ENCODE measurements at regions not wholly inside any gene's neighbourhood (a gene's known extent, or its start where the extent isn't known, plus 50 kb on each side); places are given as distances from the start of the nearest gene placed in this dataset.

DNA sequence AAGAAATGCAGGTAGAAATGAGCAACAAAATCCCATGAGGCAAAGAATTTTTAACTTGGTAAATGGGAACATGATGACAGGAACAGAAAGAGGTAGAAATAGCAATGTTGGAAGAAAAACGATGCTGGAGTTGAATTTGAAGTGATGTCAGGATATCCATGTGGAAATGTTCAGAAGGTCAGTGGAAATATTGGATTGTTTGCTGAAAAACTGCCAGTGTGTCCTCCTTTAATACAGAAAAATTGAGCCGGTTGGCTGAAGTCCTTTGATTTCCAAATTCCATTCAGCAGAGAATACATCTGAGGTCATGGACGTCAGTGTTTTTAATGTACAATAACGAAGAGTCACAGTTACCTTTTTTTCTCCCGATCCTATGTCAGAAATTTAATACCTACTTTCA lies 110.0 kb upstream of the DMAC1 start:
- Histone ChIP-seq H3K27ac (ENCODE audit: low read length) (no peak overlapping the region), H3K36me3 (ENCODE audit: control insufficient read depth, insufficient read depth, low read length) (no peaks in the 10 kb centered on the region), H3K9me3 (ENCODE audit: control insufficient read depth, insufficient read depth, low read depth, low read length) (no peaks in the 10 kb centered on the region), H3K4me3 (ENCODE audit: low read depth in 2 of 2, low read length in 2 of 2) (no peak overlapping the region), H3K4me1 (ENCODE audit: control insufficient read depth, insufficient read depth, low read length) (no peaks in the 10 kb centered on the region), H3K27me3 (ENCODE audit: control insufficient read depth, insufficient read depth, low read length) (no peaks in the 10 kb centered on the region)
- TF ChIP-seq, protein P1, sequence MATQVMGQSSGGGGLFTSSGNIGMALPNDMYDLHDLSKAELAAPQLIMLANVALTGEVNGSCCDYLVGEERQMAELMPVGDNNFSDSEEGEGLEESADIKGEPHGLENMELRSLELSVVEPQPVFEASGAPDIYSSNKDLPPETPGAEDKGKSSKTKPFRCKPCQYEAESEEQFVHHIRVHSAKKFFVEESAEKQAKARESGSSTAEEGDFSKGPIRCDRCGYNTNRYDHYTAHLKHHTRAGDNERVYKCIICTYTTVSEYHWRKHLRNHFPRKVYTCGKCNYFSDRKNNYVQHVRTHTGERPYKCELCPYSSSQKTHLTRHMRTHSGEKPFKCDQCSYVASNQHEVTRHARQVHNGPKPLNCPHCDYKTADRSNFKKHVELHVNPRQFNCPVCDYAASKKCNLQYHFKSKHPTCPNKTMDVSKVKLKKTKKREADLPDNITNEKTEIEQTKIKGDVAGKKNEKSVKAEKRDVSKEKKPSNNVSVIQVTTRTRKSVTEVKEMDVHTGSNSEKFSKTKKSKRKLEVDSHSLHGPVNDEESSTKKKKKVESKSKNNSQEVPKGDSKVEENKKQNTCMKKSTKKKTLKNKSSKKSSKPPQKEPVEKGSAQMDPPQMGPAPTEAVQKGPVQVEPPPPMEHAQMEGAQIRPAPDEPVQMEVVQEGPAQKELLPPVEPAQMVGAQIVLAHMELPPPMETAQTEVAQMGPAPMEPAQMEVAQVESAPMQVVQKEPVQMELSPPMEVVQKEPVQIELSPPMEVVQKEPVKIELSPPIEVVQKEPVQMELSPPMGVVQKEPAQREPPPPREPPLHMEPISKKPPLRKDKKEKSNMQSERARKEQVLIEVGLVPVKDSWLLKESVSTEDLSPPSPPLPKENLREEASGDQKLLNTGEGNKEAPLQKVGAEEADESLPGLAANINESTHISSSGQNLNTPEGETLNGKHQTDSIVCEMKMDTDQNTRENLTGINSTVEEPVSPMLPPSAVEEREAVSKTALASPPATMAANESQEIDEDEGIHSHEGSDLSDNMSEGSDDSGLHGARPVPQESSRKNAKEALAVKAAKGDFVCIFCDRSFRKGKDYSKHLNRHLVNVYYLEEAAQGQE (IDR thresholded peaks at IDR 0.05; ENCODE audit: insufficient read depth in 1 of 2, low read depth in 2 of 2, low read length in 1 of 2), result no peak
- TF ChIP-seq TCF7L2 (IDR thresholded peaks at IDR 0.05; ENCODE audit: low read depth, low read length), result no peak
- TF ChIP-seq SIN3A (IDR thresholded peaks at IDR 0.05; ENCODE audit: borderline replicate concordance, insufficient read depth, low read depth, low read length), result no peak
- TF ChIP-seq POLR2AphosphoS5 (IDR thresholded peaks at IDR 0.05; ENCODE audit: low read depth, low read length), result no peak
- TF ChIP-seq, protein P2, sequence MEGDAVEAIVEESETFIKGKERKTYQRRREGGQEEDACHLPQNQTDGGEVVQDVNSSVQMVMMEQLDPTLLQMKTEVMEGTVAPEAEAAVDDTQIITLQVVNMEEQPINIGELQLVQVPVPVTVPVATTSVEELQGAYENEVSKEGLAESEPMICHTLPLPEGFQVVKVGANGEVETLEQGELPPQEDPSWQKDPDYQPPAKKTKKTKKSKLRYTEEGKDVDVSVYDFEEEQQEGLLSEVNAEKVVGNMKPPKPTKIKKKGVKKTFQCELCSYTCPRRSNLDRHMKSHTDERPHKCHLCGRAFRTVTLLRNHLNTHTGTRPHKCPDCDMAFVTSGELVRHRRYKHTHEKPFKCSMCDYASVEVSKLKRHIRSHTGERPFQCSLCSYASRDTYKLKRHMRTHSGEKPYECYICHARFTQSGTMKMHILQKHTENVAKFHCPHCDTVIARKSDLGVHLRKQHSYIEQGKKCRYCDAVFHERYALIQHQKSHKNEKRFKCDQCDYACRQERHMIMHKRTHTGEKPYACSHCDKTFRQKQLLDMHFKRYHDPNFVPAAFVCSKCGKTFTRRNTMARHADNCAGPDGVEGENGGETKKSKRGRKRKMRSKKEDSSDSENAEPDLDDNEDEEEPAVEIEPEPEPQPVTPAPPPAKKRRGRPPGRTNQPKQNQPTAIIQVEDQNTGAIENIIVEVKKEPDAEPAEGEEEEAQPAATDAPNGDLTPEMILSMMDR (IDR thresholded peaks at IDR 0.05), result no peak
- in situ Hi-C loops (cut with HindIII; ENCODE audit: low pct_unique_long_range_greater_than_20kb, low sequenced_read_pairs), result no loop called here
- no TSS peak for BruUV-seq (replicated peaks)
- ATAC-seq, result no peak
- intact Hi-C loops (cut with micrococcal nuclease; ENCODE audit: unreplicated experiment), result no loop called here
- CTCF ChIA-PET, result no interaction called here
- POLR2A ChIA-PET, result no interaction called here
- DNase-seq (ENCODE audit: low read depth, low spot score), result no peak

DNA sequence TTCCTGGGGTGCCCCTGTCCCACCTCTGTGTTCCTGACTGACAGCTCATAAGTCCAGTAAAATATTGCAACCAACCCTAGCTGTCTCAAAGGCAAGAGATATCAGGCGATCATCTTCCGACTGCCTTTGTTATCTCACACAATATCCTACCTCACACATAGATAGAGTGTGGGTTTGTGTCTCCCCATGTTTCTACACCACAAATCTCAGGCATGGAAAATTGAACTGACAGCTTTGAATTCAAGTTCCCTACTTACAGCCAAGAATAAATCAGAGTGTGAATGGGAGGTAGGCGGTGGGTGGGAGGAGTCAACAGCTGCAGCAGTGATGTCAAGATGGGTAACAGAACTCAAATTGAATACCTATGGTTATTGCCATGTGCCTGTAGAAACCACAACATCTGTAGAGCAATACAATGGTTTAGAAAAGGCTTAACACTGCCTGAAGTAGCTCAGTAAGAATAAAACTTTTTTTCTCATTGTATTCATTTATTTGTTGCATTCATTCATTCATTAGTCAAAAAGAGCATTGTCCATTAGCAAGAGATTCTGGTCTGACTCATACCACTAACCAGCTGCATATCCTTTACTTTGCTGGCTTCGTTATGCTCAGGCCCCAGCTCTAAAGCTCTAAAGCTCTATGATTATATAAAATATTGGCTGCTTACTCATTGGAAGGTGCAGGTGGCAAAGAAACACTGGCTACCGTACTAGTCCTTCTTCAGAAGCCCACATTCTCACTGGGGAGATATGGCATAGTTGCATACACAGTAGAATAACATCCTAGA lies 108.2 kb upstream of the DMAC1 start:
- Histone ChIP-seq H3K36me3 (ENCODE audit: control insufficient read depth, insufficient read depth, low read length) (no peaks in the 10 kb centered on the region), H3K4me1 (ENCODE audit: control insufficient read depth, insufficient read depth, low read length) (no peaks in the 10 kb centered on the region), H3K27ac (ENCODE audit: low read length) (no peak overlapping the region), H3K27me3 (ENCODE audit: control insufficient read depth, insufficient read depth, low read length) (no peaks in the 10 kb centered on the region), H3K9me3 (ENCODE audit: control insufficient read depth, insufficient read depth, low read depth, low read length) (no peaks in the 10 kb centered on the region), H3K4me3 (ENCODE audit: low read depth in 2 of 2, low read length in 2 of 2) (no peak overlapping the region)
- intact Hi-C loops (cut with micrococcal nuclease; ENCODE audit: unreplicated experiment) (no loop called here), in situ Hi-C loops (cut with HindIII; ENCODE audit: low pct_unique_long_range_greater_than_20kb, low sequenced_read_pairs) (no loop called here)
- no peak for DNase-seq (ENCODE audit: low read depth, low spot score)
- ChIA-PET POLR2A (no interaction called here), CTCF (no interaction called here)
- TF ChIP-seq, protein P1 (IDR thresholded peaks at IDR 0.05; ENCODE audit: insufficient read depth in 1 of 2, low read depth in 2 of 2, low read length in 1 of 2), result no peak
- TF ChIP-seq POLR2AphosphoS5 (IDR thresholded peaks at IDR 0.05; ENCODE audit: low read depth, low read length) (no peak), TCF7L2 (IDR thresholded peaks at IDR 0.05; ENCODE audit: low read depth, low read length) (no peak), SIN3A (IDR thresholded peaks at IDR 0.05; ENCODE audit: borderline replicate concordance, insufficient read depth, low read depth, low read length) (no peak)
- TF ChIP-seq, protein P2 (IDR thresholded peaks at IDR 0.05), result no peak
- ATAC-seq, result no peak
- BruUV-seq (replicated peaks), result no TSS peak

Measured in Panc1 (cell line).